Cardiac muscle cell (in vitro differentiated cells and primary cell): ENCODE measurements at regions not wholly inside any gene's neighbourhood (a gene's known extent, or its start where the extent isn't known, plus 50 kb on each side); places are given as distances from the start of the nearest gene placed in this dataset.

Experiments
- DNase-seq, 2 donors: peaks; one replicate each; pipeline versions ENCODE4 v3.0.0 to v3.0.0-alpha.2; 2010 to 2017; ENCODE audit warnings: low read depth in 1 of 2, low spot score in 1 of 2
- H3K27ac ChIP-seq: fragments of 200-600 bp; sonication (generic); 2 replicates; pipeline ENCODE4 v1.5.1; 2016
- H3K27me3 ChIP-seq: fragments of 200-600 bp; sonication (generic); 2 replicates; pipeline ENCODE4 v1.6.0; 2016; ENCODE audit warnings: control low read depth
- H3K36me3 ChIP-seq: fragments of 200-600 bp; sonication (generic); 2 replicates; pipeline ENCODE4 v1.5.1; 2016; ENCODE audit warnings: control low read depth
- H3K4me1 ChIP-seq: fragments of 200-600 bp; sonication (generic); 2 replicates; pipeline ENCODE4 v1.8.1; 2017; ENCODE audit warnings: low read depth, mild to moderate bottlenecking, mixed run types
- H3K4me3 ChIP-seq: fragments of 200-600 bp; sonication (generic); 2 replicates; pipeline ENCODE4 v1.5.1; 2016; ENCODE audit warnings: mild to moderate bottlenecking
- H3K9me3 ChIP-seq: fragments of 200-600 bp; sonication (generic); 2 replicates; pipeline ENCODE4 v1.5.1; 2017; ENCODE audit warnings: low read depth, mild to moderate bottlenecking, control low read depth
- TF ChIP-seq, protein P1 (sequence below): IDR thresholded peaks from 2 replicates; pipeline ENCODE4 v1.5.1; 2012; ENCODE audit warnings: low read depth, mild to moderate bottlenecking, low read length

DNA sequence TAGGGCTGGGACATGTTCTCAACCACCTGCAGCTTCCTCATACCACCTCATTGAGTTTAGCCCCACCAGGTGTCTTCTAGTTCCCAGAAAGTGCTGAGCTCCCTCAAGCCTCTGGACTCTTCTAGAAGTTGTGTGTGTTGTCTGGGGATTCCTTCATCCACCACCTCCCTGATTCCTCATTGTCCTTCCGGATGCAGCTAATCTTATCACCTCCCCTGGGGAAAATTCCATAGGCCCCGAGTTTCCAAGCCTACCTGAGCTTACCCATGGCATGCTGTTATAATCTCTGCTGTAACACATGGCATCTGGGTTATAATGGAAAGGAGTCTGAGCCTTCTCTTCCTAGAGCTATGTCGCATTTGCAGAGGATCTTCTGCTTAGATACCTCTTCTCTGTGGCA is 243.5 kb upstream of the SDK2 start:
- Histone ChIP-seq H3K27ac (no peak overlapping the region), H3K36me3 (no peaks in the 10 kb centered on the region), H3K4me1 (no peaks in the 10 kb centered on the region), H3K9me3 (no peaks in the 10 kb centered on the region), H3K27me3 (peaks cover 2% of the 10 kb centered on the region), H3K4me3 (no peak overlapping the region)
- TF ChIP-seq, protein P1, sequence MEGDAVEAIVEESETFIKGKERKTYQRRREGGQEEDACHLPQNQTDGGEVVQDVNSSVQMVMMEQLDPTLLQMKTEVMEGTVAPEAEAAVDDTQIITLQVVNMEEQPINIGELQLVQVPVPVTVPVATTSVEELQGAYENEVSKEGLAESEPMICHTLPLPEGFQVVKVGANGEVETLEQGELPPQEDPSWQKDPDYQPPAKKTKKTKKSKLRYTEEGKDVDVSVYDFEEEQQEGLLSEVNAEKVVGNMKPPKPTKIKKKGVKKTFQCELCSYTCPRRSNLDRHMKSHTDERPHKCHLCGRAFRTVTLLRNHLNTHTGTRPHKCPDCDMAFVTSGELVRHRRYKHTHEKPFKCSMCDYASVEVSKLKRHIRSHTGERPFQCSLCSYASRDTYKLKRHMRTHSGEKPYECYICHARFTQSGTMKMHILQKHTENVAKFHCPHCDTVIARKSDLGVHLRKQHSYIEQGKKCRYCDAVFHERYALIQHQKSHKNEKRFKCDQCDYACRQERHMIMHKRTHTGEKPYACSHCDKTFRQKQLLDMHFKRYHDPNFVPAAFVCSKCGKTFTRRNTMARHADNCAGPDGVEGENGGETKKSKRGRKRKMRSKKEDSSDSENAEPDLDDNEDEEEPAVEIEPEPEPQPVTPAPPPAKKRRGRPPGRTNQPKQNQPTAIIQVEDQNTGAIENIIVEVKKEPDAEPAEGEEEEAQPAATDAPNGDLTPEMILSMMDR = no peak
- DNase-seq = no peak

DNA sequence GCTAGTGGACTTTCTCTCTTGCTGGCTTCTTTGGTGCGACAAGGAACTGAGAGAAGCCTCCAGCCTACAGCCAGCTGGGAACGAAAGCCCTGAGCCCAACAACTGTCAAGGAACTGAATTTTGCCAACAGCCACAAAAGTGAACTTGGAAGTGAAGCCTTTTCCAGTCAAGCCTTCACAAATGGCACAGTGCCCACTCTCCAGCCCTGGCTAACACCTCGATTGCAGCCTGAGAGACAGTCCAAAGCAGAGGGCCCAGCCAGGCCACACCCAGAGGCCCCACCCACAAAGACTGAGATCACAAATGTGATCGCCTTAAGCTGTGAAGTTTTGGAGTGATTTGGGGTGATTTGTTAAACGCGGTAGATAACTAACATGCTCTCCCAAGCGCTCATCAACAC is 244.6 kb upstream of the SDK2 start:
- DNase-seq = no peak
- no peaks in the 10 kb centered on the region for H3K36me3 ChIP-seq
- H3K9me3 ChIP-seq = no peaks in the 10 kb centered on the region

DNA sequence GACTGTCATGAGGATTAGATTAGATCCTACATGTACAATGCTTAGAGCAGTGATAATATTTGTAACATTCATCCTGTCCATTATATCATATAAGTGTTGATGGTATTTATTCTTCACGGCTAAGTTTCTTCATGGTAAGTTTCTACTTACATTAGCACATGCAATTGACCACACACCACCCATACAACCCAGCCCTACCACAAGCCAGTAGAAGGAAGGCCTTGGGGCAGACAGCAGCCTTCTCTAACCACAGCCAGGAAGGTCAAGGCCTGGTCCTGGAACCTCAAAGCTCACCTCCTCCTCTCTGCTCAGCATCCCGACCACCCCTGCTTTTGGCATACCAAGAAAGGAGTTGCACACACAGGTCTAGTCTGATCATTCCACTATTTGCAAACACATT is 245.2 kb upstream of the SDK2 start:
- DNase-seq = no peak
- Histone ChIP-seq H3K27ac (no peak overlapping the region), H3K4me1 (no peaks in the 10 kb centered on the region), H3K4me3 (no peak overlapping the region), H3K9me3 (no peaks in the 10 kb centered on the region), H3K27me3 (peaks cover 7% of the 10 kb centered on the region), H3K36me3 (no peaks in the 10 kb centered on the region)
- TF ChIP-seq, protein P1 = no peak

More for the DNA sequence above, 244.6 kb upstream of the SDK2 start:
- Histone ChIP-seq H3K4me1 (no peaks in the 10 kb centered on the region), H3K27ac (no peak overlapping the region), H3K4me3 (no peak overlapping the region), H3K27me3 (peaks cover 1% of the 10 kb centered on the region)
- TF ChIP-seq, protein P1 = no peak

DNA sequence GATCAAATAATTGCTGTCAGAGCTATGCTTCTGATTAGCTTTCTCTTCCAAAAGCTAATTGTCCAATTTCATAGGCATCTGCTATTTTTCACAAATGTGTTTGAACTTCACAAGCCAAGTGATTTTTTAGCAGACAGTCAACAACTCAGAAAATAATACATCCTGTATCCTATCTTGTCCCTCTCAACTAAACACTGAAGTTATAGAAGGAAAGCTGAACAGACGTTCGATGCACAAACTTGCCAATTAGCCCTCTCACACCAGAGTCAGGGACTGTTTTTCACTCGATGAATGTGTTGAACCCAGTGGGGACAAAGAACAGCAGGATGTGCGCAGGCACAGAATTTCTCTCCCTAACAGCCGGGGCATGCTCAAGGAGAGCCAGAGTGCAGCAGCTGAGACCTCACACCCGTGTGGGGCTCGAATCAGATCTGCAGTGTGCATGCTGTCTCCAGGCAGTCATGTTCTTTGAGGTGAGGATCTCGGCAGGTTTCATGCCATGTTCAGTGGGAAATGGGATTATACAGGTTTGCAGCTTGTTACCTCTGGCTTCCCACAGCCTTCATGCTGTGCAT is 246.7 kb upstream of the SDK2 start:
- Histone ChIP-seq H3K36me3 (no peaks in the 10 kb centered on the region), H3K4me1 (no peaks in the 10 kb centered on the region), H3K27me3 (peaks cover 20% of the 10 kb centered on the region), H3K27ac (no peak overlapping the region), H3K4me3 (no peak overlapping the region), H3K9me3 (no peaks in the 10 kb centered on the region)
- TF ChIP-seq, protein P1 = no peak
- DNase-seq = no peak

DNA sequence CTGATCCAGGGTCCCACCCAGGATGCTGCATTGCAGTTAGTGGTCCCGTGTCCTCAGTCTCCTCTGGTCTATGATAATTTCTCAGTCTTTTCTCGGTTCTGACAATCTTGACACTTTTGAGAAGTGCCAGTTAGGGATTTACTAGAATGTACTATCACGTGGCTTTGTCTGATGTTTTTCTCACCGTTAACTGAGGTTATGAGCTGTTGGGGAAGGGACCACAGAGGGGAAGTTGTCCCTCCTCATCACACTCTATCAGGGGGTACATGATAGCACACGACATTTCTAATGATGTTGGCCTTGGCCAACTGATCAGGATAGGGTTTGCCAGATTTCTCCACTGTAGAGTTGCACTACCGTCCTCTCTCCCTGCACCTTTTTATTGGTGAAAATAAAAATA is 250.9 kb upstream of the SDK2 start:
- no peak overlapping the region for H3K4me3 ChIP-seq
- no peak overlapping the region for H3K27ac ChIP-seq
- peaks cover 56% of the 10 kb centered on the region for H3K27me3 ChIP-seq
- TF ChIP-seq, protein P1 = no peak
- no peaks in the 10 kb centered on the region for H3K4me1 ChIP-seq
- no peak for DNase-seq
- H3K9me3 ChIP-seq = no peaks in the 10 kb centered on the region
- H3K36me3 ChIP-seq = no peaks in the 10 kb centered on the region

DNA sequence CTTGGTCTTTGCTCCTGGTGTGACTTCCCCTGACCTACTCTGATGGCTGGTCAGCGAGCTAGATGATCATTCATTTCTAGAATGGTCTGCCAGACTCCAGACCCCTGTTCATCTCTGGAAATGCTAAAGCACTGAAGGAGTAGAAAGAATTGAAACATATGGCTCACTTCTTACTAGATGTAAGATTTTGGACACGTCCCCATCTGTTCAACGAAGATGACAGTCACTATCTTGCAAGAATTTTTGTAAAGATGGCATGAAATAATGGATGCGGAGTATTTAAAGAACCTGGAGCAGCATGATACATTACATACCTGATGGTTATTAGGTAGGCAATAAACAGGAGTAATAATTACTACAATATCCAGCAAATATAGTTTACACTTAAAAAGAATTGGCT is 252.7 kb upstream of the SDK2 start:
- Histone ChIP-seq H3K36me3 (no peaks in the 10 kb centered on the region), H3K4me1 (no peaks in the 10 kb centered on the region), H3K4me3 (no peak overlapping the region), H3K9me3 (no peaks in the 10 kb centered on the region), H3K27ac (no peak overlapping the region), H3K27me3 (peaks cover 74% of the 10 kb centered on the region)
- no peak for DNase-seq
- TF ChIP-seq, protein P1 = no peak
